ENCODE measurements at regions not wholly inside any gene's neighbourhood (a gene's known extent, or its start where the extent isn't known, plus 50 kb on each side); places are given as distances from the start of the nearest gene placed in this dataset.

- BruUV-seq (replicated peaks): no TSS peak
- no peaks in the 10 kb centered on the region for H3K9me1 ChIP-seq (replicated peaks; ENCODE audit: control insufficient read depth, extremely low read depth, insufficient read depth, low read length)
- CTCF ChIA-PET: interaction anchor here (0.8 kb wide), 1 partner anchor 13 kb away, joined by 3 read pairs; no protein-coding TSS in a partner anchor
- intact Hi-C loops (cut with micrococcal nuclease): no loop called here
- no peaks in the 10 kb centered on the region for H3K27me3 ChIP-seq (ENCODE audit: control insufficient read depth in 2 of 2, insufficient read depth in 2 of 2, low read length in 2 of 2)
- no peaks in the 10 kb centered on the region for H3K36me3 ChIP-seq (ENCODE audit: control insufficient read depth in 2 of 2, extremely low read depth in 1 of 2, insufficient read depth in 2 of 2, low read length in 2 of 2)
- FAIRE-seq (no peak), DNase-seq (ENCODE audit: low read depth, low spot score) (no peak)
- H3K79me2 ChIP-seq (ENCODE audit: control insufficient read depth, insufficient read depth, low read length): no peaks in the 10 kb centered on the region
- no peak overlapping the region for H3K4me3 ChIP-seq (replicated peaks in 1 of 3; ENCODE audit: insufficient read depth in 1 of 3, low read depth in 1 of 3, low read length in 3 of 3)
- H4K20me1 ChIP-seq (replicated peaks; ENCODE audit: control insufficient read depth, extremely low read depth, insufficient read depth, low read length): no peaks in the 10 kb centered on the region
- POLR2A ChIA-PET: no interaction called here
- H3K9me3 ChIP-seq (replicated peaks; ENCODE audit: control insufficient read depth, insufficient read depth, low read length): no peaks in the 10 kb centered on the region
- no peak overlapping the region for H3K27ac ChIP-seq (ENCODE audit: insufficient read depth, low read depth, low read length)
- no peaks in the 10 kb centered on the region for H3K4me1 ChIP-seq (ENCODE audit: control insufficient read depth, extremely low read depth, insufficient read depth, low read length)
- no peak overlapping the region for H2AFZ ChIP-seq (ENCODE audit: low read depth, low read length)
- dilution Hi-C loops (cut with MboI; ENCODE audit: extremely low pct_ligation_motif_present, low sequenced_read_pairs): no loop called here
- no peak overlapping the region for H3K4me2 ChIP-seq (ENCODE audit: insufficient read depth, low read length)
- TF ChIP-seq JUN (IDR thresholded peaks at IDR 0.05; ENCODE audit: borderline replicate concordance, insufficient read depth, insufficient read length, low read depth): no peak
- no peak for TF ChIP-seq POLR2A (IDR thresholded peaks at IDR 0.05; ENCODE audit: low read depth, low read length)
- no peak for TF ChIP-seq GATA2 (IDR thresholded peaks at IDR 0.05; ENCODE audit: insufficient read depth, insufficient read length, low read depth, low read length)
- no peak for TF ChIP-seq FOS (IDR thresholded peaks at IDR 0.05; ENCODE audit: borderline replicate concordance, insufficient read depth, low read length)
- no peak for TF ChIP-seq MYC (IDR thresholded peaks at IDR 0.05; ENCODE audit: low read depth, low read length)
- TF ChIP-seq EZH2 (IDR thresholded peaks at IDR 0.05; ENCODE audit: borderline replicate concordance, low read depth, low read length, severe bottlenecking): no peak
- TF ChIP-seq POLR2AphosphoS5 (IDR thresholded peaks at IDR 0.05; ENCODE audit: insufficient read depth, low read depth, low read length): no peak
- no peak for TF ChIP-seq MAX (IDR thresholded peaks at IDR 0.05; ENCODE audit: insufficient read depth, insufficient read length)
- H3K9ac ChIP-seq (replicated peaks; ENCODE audit: extremely low read depth, insufficient read depth, low read length): no peak overlapping the region
Measured at GRCh38 chr3:182644790-182645433, 148.4 kb upstream of the ATP11B start.
